Heart right ventricle (tissue), 16 donors: ENCODE measurements at regions not wholly inside any gene's neighbourhood (a gene's known extent, or its start where the extent isn't known, plus 50 kb on each side); places are given as distances from the start of the nearest gene placed in this dataset.

ENCODE experiments used
- ATAC-seq, 8 donors: fragments of 200-7000 bp; cut with Tn5 transposase; one replicate each; pipeline ENCODE4 v1.9.1; 2020; ENCODE audit warnings: mild to moderate bottlenecking in 8 of 8, moderate library complexity in 8 of 8, moderate number of reproducible peaks in 1 of 8
- DNase-seq, 2 donors: peaks; one replicate each; pipeline ENCODE4 v3.0.0-alpha.2; 2020
- H3K27ac ChIP-seq, 10 donors: fragments of 200-600 bp; sonication (generic) in 2 of 10; one replicate each; pipeline versions ENCODE4 v1.5.0 to v1.8.0; 2020 to 2022; ENCODE audit warnings: mild to moderate bottlenecking in 3 of 10
- H3K27me3 ChIP-seq, 7 donors: fragments of 200-600 bp; one replicate each; pipeline ENCODE4 v1.8.0; 2021 to 2022; ENCODE audit warnings: mild to moderate bottlenecking in 2 of 7
- H3K36me3 ChIP-seq, 9 donors: fragments of 200-600 bp; sonication (generic) in 1 of 9; one replicate each; pipeline versions ENCODE4 v1.5.0 to v1.8.0; 2020 to 2022; ENCODE audit warnings: mild to moderate bottlenecking in 2 of 9
- H3K4me1 ChIP-seq, 9 donors: fragments of 200-600 bp; sonication (generic) in 1 of 9; one replicate each; pipeline versions ENCODE4 v1.5.0 to v1.8.0; 2020 to 2022; ENCODE audit warnings: mild to moderate bottlenecking in 4 of 9
- H3K4me3 ChIP-seq, 10 donors: fragments of 200-600 bp; sonication (generic) in 2 of 10; one replicate each; pipeline versions ENCODE4 v1.5.0 to v1.8.0; 2020 to 2022; ENCODE audit warnings: mild to moderate bottlenecking in 7 of 10, moderate library complexity in 2 of 10
- H3K9me3 ChIP-seq, 11 donors: fragments of 200-600 bp in 10 of 11; sonication (generic) in 2 of 11; one replicate each; pipeline versions ENCODE4 v1.5.0 to v1.8.0; 2013 to 2022; ENCODE audit warnings: mild to moderate bottlenecking in 2 of 11, control low read depth in 1 of 11, moderate library complexity in 1 of 11
- CTCF ChIP-seq, 9 donors: fragments of 200-600 bp; sonication (generic) in 2 of 9; IDR thresholded peaks; one replicate each; pipeline versions ENCODE4 v1.5.0 to v1.8.0; 2021 to 2022; ENCODE audit warnings: antibody characterized with exemption in 9 of 9, mild to moderate bottlenecking in 5 of 9, moderate library complexity in 1 of 9
- WGBS, 2 donors: extraction: QIAGEN DNeasy Blood & Tissue Kit; methylation state at CpG; one replicate each; pipeline ENCODE4 v1.1.7; 2013; ENCODE audit warnings: inconsistent platforms in 1 of 2; 5-methylcytosine and 5-hydroxymethylcytosine counted together
- intact Hi-C, 10 donors: fragments of 100-400 bp; cut with DNase I; formaldehyde crosslinking; loops; one replicate each; pipeline versions ENCODE4 v1.11.1 to v1.14.2; 2022
- donor health status: Arrhythmogenic right ventricular cardiomyopathy.
- donor health status: ischemic (EF 13 %, LVEDD 7.1; RV severe dilation, severe dysfunction).
- donor health status: healthy with polysubstance abuse.
- donor health status: DM: no; HTN: yes; CAD: no.
- donor health status: DM: no; HTN: no; CAD: no.
- donor health status: ischemic (EF 25% LVEDD 6.9; RV normal size, moderate dysfunction).
- donor health status: ischemic (EF 25% LVEDD 5.7; RV mildly dilated, moderate dysfunction).
- donor health status: healthy.
- donor health status: DM: yes; HTN: yes; CAD: no.
- donor health status: Ischemic cardiomyopathy.
- donor health status: ischemic (EF 35%, LVEDD 5.7; RV mildly dilated, moderate dysfunction).
- donor health status: nonischemic (EF 11% LVEDD 7.7; RV severe dilation, severe dysfunction).
- donor health status: DM: yes; HTN: yes; CAD: no.
- donor health status: PGD.
- donor health status: ischemic (EF 29% LVEDD 5.4; RV normal size, mild dysfunction).
- donor health status: nonischemic (EF 23%, LVEDD 6.1; RV moderate dilation, normal function).

- no peak for TF ChIP-seq CTCF (IDR thresholded peaks at IDR 0.05)
- no peak overlapping the region for H3K4me3 ChIP-seq
- H3K9me3 ChIP-seq: no peaks in the 10 kb centered on the region
- no peaks in the 10 kb centered on the region for H3K36me3 ChIP-seq
- ATAC-seq (no peak), DNase-seq (no peak)
- H3K4me1 ChIP-seq: no peaks in the 10 kb centered on the region
- WGBS, 2 donors: 64 to 66% methylated on average over 6 of the region's 6 CpGs
- peaks cover 0 to 41% (median 20%) of the 10 kb centered on the region in 7 donors for H3K27me3 ChIP-seq
- intact Hi-C loops: no loop called here
- H3K27ac ChIP-seq: no peak overlapping the region
Observed at GRCh38 chr20:41671143-41671542, 53.0 kb upstream of the CHD6 start.

- 73 to 76% methylated on average over 6 of the region's 6 CpGs for WGBS, 2 donors
- Histone ChIP-seq H3K4me3 (no peak overlapping the region), H3K36me3 (no peaks in the 10 kb centered on the region), H3K9me3 (no peaks in the 10 kb centered on the region), H3K4me1 (no peaks in the 10 kb centered on the region), H3K27ac (no peak overlapping the region), H3K27me3 (peaks cover 0 to 41% (median 20%) of the 10 kb centered on the region in 7 donors)
- TF ChIP-seq CTCF (IDR thresholded peaks at IDR 0.05): no peak
- intact Hi-C loops: no loop called here
- no peak for ATAC-seq
- DNase-seq: no peak
Observed at GRCh38 chr20:41670631-41671030, 52.5 kb upstream of the CHD6 start.

GRCh38 chr20:41669708-41670263 is 51.6 kb upstream of the CHD6 start:
- no peaks in the 10 kb centered on the region for H3K36me3 ChIP-seq
- no peaks in the 10 kb centered on the region for H3K9me3 ChIP-seq
- no peak for DNase-seq
- no peak overlapping the region for H3K4me3 ChIP-seq
- ATAC-seq: no peak
- no peak for TF ChIP-seq CTCF (IDR thresholded peaks at IDR 0.05)
- H3K4me1 ChIP-seq: no peaks in the 10 kb centered on the region
- WGBS, 2 donors: 36 to 44% methylated on average over 6 of the region's 6 CpGs
- intact Hi-C loops: no loop called here
- peaks cover 0 to 41% (median 18%) of the 10 kb centered on the region in 7 donors for H3K27me3 ChIP-seq
- no peak overlapping the region for H3K27ac ChIP-seq

GRCh38 chr20:41668057-41668749 is 50.0 kb upstream of the CHD6 start:
- H3K4me3 ChIP-seq: no peak overlapping the region
- no peaks in the 10 kb centered on the region for H3K36me3 ChIP-seq
- no peak overlapping the region for H3K27ac ChIP-seq
- no peak for ATAC-seq
- H3K9me3 ChIP-seq: peaks cover 0 to 4% (median 0%) of the 10 kb centered on the region in 11 donors
- H3K4me1 ChIP-seq: no peaks in the 10 kb centered on the region
- no peak for DNase-seq
- WGBS, 2 donors: 80 to 90% methylated on average over 1 of the region's 1 CpG
- no peak for TF ChIP-seq CTCF (IDR thresholded peaks at IDR 0.05)
- intact Hi-C loops: no loop called here
- H3K27me3 ChIP-seq: peaks cover 0 to 36% (median 7%) of the 10 kb centered on the region in 7 donors
